Panc1 (cell line): ENCODE measurements at regions not wholly inside any gene's neighbourhood (a gene's known extent, or its start where the extent isn't known, plus 50 kb on each side); places are given as distances from the start of the nearest gene placed in this dataset.

ENCODE experiments used
- CTCF ChIP-seq: fragments of 450-650 bp; IDR thresholded peaks from 2 replicates; pipeline ENCODE4 v1.5.1; 2017; ENCODE audit warnings: mild to moderate bottlenecking
- REST ChIP-seq, 2 experiments: IDR thresholded peaks; 2 replicates each; pipeline ENCODE4 v1.6.1; 2011 to 2012; ENCODE audit warnings: low read depth in 2 of 2, control low read depth in 1 of 2, low read length in 1 of 2, mild to moderate bottlenecking in 1 of 2, moderate library complexity in 1 of 2; ENCODE audit not compliant: insufficient read depth in 1 of 2
- SIN3A ChIP-seq: IDR thresholded peaks from 2 replicates; pipeline ENCODE4 v1.6.1; 2012; ENCODE audit warnings: low read depth, mild to moderate bottlenecking, low read length, moderate library complexity, borderline replicate concordance; ENCODE audit not compliant: insufficient read depth

- no peak for TF ChIP-seq CTCF
- no peak for TF ChIP-seq SIN3A
- TF ChIP-seq REST (IDR thresholded peaks at IDR 0.05; ENCODE audit: insufficient read depth in 1 of 2, low read depth in 2 of 2, low read length in 1 of 2): no peak
Observed at GRCh38 chr10:62528441-62528840, 154.3 kb downstream of the ZNF365 start.
